Progenitor cell of endocrine pancreas (in vitro differentiated cells): ENCODE measurements at regions not wholly inside any gene's neighbourhood (a gene's known extent, or its start where the extent isn't known, plus 50 kb on each side); places are given as distances from the start of the nearest gene placed in this dataset.

Experiments
- DNase-seq: peaks from one replicate; pipeline ENCODE4 v3.0.0; 2021; ENCODE audit warnings: low spot score; ENCODE audit not compliant: unreplicated experiment
- H3K27ac Mint-ChIP-seq: 2 replicates; pipeline ENCODE4 v1.8.0; 2021; ENCODE audit warnings: mild to moderate bottlenecking, moderate library complexity, mixed read lengths
- H3K27me3 Mint-ChIP-seq: 2 replicates; pipeline ENCODE4 v1.8.0; 2021; ENCODE audit warnings: mixed read lengths
- H3K36me3 Mint-ChIP-seq: 2 replicates; pipeline ENCODE4 v1.8.0; 2022; ENCODE audit warnings: mixed read lengths; ENCODE audit not compliant: insufficient read depth
- H3K4me1 Mint-ChIP-seq: 2 replicates; pipeline ENCODE4 v1.8.0; 2021; ENCODE audit warnings: low read depth, mixed read lengths
- H3K4me3 Mint-ChIP-seq: 2 replicates; pipeline ENCODE4 v1.8.0; 2021; ENCODE audit warnings: low read depth, mild to moderate bottlenecking, moderate library complexity, mixed read lengths
- H3K9me3 Mint-ChIP-seq: 2 replicates; pipeline ENCODE4 v1.8.0; 2021; ENCODE audit warnings: low read depth, mixed read lengths
- TF ChIP-seq, protein P1 (sequence below): fragments of 200-600 bp; sonication (generic); IDR thresholded peaks from one replicate; pipeline ENCODE4 v1.5.0; 2021; ENCODE audit warnings: antibody characterized with exemption, mild to moderate bottlenecking; ENCODE audit not compliant: unreplicated experiment

DNA sequence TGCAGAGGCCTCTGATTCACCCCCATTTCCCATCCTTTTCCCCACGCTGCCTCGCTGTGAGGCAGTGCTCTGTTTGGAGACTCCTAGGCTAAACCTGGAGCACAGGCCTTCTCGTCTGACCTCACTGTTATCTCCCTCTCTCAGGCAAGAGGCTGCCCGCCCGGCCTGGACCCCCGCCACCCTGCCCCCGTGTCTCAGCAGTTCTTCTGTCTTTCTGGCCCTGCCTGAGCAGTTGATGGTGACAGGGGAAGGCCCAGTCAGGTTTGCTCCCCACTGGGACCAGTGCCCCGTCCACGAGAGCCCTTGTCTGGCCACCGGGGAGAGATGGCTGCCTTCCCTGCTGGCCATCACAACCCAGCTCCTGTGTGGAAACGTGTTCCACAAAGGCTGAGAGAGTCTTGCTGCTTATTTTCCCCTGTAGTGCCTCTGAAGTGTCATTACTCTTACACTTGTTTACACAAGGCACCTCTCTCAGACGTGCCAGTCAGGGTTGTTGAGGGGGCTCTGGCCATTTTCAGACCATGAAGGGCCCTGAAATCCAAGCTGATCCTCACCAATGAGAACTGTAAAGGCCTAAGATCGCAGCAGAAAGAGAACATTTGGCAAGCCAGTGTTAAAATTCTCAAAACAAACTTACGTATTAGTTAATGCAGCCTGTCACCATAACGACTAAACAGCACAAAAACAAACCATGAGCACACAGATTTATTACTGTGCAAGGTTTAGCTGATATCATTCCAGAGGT is 210.9 kb downstream of the NDUFA10 start:
- Mint-ChIP-seq H3K4me1 (peaks cover 9% of the 10 kb centered on the region), H3K9me3 (peaks cover 3% of the 10 kb centered on the region), H3K27ac (no peak overlapping the region), H3K4me3 (no peak overlapping the region), H3K36me3 (no peaks in the 10 kb centered on the region), H3K27me3 (peaks cover 11% of the 10 kb centered on the region)
- DNase-seq: no peak
- TF ChIP-seq, protein P1, sequence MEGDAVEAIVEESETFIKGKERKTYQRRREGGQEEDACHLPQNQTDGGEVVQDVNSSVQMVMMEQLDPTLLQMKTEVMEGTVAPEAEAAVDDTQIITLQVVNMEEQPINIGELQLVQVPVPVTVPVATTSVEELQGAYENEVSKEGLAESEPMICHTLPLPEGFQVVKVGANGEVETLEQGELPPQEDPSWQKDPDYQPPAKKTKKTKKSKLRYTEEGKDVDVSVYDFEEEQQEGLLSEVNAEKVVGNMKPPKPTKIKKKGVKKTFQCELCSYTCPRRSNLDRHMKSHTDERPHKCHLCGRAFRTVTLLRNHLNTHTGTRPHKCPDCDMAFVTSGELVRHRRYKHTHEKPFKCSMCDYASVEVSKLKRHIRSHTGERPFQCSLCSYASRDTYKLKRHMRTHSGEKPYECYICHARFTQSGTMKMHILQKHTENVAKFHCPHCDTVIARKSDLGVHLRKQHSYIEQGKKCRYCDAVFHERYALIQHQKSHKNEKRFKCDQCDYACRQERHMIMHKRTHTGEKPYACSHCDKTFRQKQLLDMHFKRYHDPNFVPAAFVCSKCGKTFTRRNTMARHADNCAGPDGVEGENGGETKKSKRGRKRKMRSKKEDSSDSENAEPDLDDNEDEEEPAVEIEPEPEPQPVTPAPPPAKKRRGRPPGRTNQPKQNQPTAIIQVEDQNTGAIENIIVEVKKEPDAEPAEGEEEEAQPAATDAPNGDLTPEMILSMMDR: no peak

DNA sequence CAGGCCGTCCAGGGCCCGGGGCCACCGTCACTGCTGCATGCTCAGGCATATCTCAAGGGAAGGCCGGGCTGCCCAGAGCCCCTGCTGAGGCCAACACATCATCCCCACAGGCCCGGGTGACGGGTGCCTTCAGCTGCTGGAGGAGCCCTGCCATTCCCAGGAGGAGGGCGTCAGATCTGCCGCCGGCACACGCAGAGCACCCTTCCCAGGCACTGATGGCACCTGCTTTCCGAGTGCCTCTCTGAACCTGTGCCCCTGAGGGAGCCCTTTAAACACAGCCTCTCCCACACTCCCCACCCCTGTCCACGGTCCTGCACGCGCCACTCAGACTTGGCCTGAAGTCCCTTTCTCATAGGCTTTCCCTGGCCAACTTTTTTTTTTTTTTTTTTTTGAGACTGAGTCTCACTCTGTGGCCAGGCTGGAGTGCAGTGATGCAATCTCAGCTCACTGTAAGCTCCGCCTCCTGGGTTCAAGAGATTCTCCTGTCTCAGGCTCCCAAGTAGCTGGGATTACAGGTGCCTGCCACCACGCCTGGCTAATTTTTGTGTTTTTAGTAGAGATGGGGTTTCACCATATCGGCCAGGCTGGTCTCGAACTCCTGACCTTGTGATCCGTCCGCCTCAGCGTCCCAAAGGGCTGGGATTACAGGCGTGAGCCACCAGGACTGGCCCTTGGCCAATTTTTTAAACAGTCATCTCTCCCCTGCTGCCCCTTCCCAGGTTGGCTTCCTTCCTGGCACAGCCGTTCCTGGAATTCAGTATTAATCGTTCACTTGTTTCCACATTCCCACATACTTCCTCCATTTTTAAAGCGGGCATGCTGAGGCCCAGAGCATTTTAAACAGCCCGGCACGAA is 211.7 kb downstream of the NDUFA10 start:
- Mint-ChIP-seq H3K36me3 (no peaks in the 10 kb centered on the region), H3K4me3 (no peak overlapping the region), H3K27me3 (peaks cover 8% of the 10 kb centered on the region), H3K9me3 (peaks cover 3% of the 10 kb centered on the region), H3K27ac (no peak overlapping the region), H3K4me1 (peaks cover 9% of the 10 kb centered on the region)
- TF ChIP-seq, protein P1: no peak
- DNase-seq: no peak

DNA sequence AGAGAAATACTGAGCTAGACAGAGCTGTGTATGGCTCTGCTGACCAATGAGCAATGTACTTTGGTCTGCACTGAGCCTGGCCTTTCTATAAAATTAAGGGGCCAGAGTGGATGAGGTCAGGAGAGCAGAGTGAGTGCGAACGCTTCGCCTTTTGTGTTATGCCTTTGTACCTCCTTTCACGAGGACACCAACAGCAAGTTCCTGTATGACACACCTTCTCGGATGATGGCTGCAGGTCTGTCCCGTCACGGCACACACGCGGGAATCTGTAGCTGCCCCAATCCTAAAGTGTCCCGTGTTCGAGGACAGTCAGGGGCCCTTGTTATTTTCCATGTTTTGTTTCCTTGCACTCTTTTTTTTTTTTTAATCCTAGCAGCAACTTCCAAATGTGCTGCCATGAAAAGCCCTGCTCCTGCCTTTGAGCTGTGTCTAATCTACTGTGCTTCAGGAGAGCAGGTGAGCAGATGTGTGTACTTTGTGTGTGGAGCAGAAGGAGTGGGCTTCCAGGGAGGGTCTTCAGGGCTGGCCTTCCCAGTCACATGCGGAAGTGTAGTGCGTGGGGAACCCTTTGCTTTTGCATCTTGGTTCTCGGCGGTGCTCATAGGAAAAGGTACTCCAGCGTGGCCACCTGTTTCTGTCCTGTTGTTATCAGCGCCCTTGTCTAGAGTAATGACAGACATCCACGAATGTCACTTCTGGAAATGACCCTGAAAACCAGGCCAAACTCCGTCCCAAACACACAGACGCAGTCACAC is 213.2 kb downstream of the NDUFA10 start:
- H3K4me1 Mint-ChIP-seq: peaks cover 9% of the 10 kb centered on the region
- no peak for DNase-seq

DNA sequence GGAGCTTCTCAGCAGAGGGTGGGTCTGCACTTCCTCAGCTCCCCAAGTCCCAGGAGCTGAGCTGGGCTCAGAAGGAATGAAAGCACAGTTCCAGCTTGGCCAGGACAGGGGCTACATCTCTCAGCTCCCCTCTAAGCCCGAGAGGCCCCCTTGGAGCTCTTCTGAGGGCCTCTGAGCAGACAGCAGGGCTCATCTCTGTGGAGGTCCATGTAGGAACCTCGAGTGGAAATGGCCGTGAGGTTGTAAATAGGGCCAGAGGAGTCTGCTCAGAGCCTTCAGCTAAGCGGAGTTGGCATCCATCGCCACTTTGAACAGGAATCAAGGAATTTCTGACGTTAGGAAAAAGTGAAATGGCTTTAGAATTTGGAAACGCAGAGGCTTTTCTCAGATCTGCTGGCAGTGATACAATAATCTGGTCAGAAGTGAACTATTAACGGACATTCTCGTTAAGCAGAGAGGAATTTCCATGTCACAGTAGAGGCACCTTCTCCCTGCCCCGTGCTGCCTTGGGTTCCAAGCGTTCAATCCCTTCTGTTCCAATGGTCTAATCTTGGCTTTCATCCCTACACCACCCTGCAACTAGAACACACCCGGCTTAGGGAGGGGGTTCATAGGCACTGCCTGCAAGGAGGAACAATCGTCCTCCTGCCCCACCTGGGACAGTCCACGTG is 213.9 kb downstream of the NDUFA10 start:
- Mint-ChIP-seq H3K4me3 (no peak overlapping the region), H3K27ac (no peak overlapping the region), H3K27me3 (peaks cover 15% of the 10 kb centered on the region), H3K4me1 (peaks cover 9% of the 10 kb centered on the region), H3K36me3 (no peaks in the 10 kb centered on the region), H3K9me3 (peaks cover 3% of the 10 kb centered on the region)
- DNase-seq: no peak
- TF ChIP-seq, protein P1: no peak

More for the DNA sequence above, 213.2 kb downstream of the NDUFA10 start:
- Mint-ChIP-seq H3K27ac (no peak overlapping the region), H3K36me3 (no peaks in the 10 kb centered on the region), H3K9me3 (peaks cover 3% of the 10 kb centered on the region), H3K4me3 (no peak overlapping the region), H3K27me3 (peaks cover 12% of the 10 kb centered on the region)
- TF ChIP-seq, protein P1: no peak
